HG02852 (cell line): ENCODE measurements at regions not wholly inside any gene's neighbourhood (a gene's known extent, or its start where the extent isn't known, plus 50 kb on each side); places are given as distances from the start of the nearest gene placed in this dataset.

Experiments used
- ATAC-seq: cut with Tn5 transposase; IDR thresholded peaks from one replicate; pipeline ENCODE4 v1.9.1; 2021; ENCODE audit warnings: mild to moderate bottlenecking, moderate library complexity; ENCODE audit not compliant: unreplicated experiment

GRCh38 chr11:45556851-45557707 lies 108.3 kb downstream of the CHST1 start:
- no peak for ATAC-seq

- no peak for ATAC-seq
Measured at GRCh38 chr11:45554230-45554967, 111.0 kb downstream of the CHST1 start.

GRCh38 chr11:45553383-45553936 lies 112.0 kb downstream of the CHST1 start:
- ATAC-seq = no peak

- no peak for ATAC-seq
Measured at GRCh38 chr11:45551191-45551713, 114.2 kb downstream of the CHST1 start.

- no peak for ATAC-seq
Measured at GRCh38 chr11:45549257-45549656, 116.2 kb downstream of the CHST1 start.

- ATAC-seq = no peak
Measured at GRCh38 chr11:45546366-45546765, 119.1 kb downstream of the CHST1 start.

GRCh38 chr11:45544826-45545225 lies 120.6 kb downstream of the CHST1 start:
- no peak for ATAC-seq

GRCh38 chr11:45543808-45544422 lies 121.5 kb downstream of the CHST1 start:
- ATAC-seq = no peak

GRCh38 chr11:45543081-45543480 lies 122.3 kb downstream of the CHST1 start:
- ATAC-seq = no peak

- ATAC-seq = no peak
Measured at GRCh38 chr11:45541693-45542434, 123.6 kb downstream of the CHST1 start.

GRCh38 chr11:45538939-45539338 lies 126.5 kb downstream of the CHST1 start:
- ATAC-seq = no peak

- ATAC-seq = no peak
Measured at GRCh38 chr11:45538363-45538762, 127.1 kb downstream of the CHST1 start.

- ATAC-seq = no peak
Measured at GRCh38 chr11:45537614-45538013, 127.8 kb downstream of the CHST1 start.

GRCh38 chr11:45535033-45535432 lies 130.4 kb downstream of the CHST1 start:
- ATAC-seq = no peak

- ATAC-seq = no peak
Measured at GRCh38 chr11:45534132-45534531, 131.3 kb downstream of the CHST1 start.

GRCh38 chr11:45532546-45532945 lies 132.9 kb downstream of the CHST1 start:
- no peak for ATAC-seq

GRCh38 chr11:45530776-45531175 lies 134.6 kb downstream of the CHST1 start:
- ATAC-seq = no peak

GRCh38 chr11:45530111-45530510 lies 135.3 kb downstream of the CHST1 start:
- no peak for ATAC-seq

GRCh38 chr11:45528435-45528834 lies 137.0 kb downstream of the CHST1 start:
- no peak for ATAC-seq

- peak; percentile 49 for ATAC-seq
Measured at GRCh38 chr11:45527898-45528297, 137.5 kb downstream of the CHST1 start.
